GM19438 (cell line): ENCODE measurements at regions not wholly inside any gene's neighbourhood (a gene's known extent, or its start where the extent isn't known, plus 50 kb on each side); places are given as distances from the start of the nearest gene placed in this dataset.
"Not testable (repeated sequence)": the region's sequence is repeated elsewhere in the genome, so short reads cannot be mapped to it uniquely, and the experiment has no call there.

ENCODE experiments used
- ATAC-seq: cut with Tn5 transposase; IDR thresholded peaks from one replicate; pipeline ENCODE4 v1.9.1; 2021; ENCODE audit warnings: low read depth; ENCODE audit not compliant: unreplicated experiment

GRCh38 chr5:126028336-126028735 lies 394.9 kb upstream of the GRAMD2B start:
- no peak for ATAC-seq

- ATAC-seq, result not testable (repeated sequence)
Observed at GRCh38 chr5:126029282-126029681, 393.9 kb upstream of the GRAMD2B start.

- no peak for ATAC-seq
Observed at GRCh38 chr5:126030698-126031097, 392.5 kb upstream of the GRAMD2B start.

GRCh38 chr5:126031989-126032716 lies 391.1 kb upstream of the GRAMD2B start:
- no peak for ATAC-seq

DNA sequence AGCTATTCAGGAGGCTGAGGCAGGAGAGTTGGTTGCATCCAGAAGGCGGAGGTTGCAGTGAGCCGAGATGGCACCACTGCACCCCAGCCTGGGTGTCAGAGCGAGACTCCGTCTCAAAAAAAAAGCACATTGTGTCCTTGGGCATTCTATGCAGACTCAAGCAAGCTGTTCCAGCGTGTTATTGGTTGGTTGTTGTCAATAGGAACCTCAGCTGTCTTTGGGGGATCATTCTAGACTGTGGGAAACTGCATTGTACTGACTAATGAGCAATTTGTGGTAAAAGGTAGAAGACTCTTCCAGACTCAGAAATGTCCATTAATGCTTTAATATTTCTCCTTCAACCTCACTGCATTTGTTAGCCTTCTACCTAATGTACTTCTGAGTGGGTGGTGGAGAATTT lies 379.5 kb upstream of the GRAMD2B start:
- no peak for ATAC-seq

- no peak for ATAC-seq
Observed at GRCh38 chr5:126044111-126044668, 379.0 kb upstream of the GRAMD2B start.

GRCh38 chr5:126044931-126045565 lies 378.2 kb upstream of the GRAMD2B start:
- no peak for ATAC-seq

DNA sequence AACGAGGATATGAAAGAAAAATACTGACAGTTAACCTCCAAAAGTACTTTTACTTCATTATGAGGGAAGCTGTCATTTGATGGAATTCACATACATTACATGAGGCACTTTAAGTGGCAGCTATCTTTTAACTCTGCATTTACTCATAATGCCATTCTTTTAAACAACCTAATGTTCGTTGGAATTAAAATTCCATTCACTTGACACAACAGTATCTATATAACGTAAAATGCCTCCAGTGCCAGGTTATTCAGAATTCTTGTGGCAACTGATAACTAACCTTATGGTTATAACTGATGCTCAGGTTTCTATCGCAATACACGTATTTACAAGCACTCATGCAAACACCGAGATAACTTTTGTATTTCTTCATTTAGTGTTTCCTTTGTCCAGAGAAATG lies 376.9 kb upstream of the GRAMD2B start:
- no peak for ATAC-seq

GRCh38 chr5:126046846-126047571 lies 376.2 kb upstream of the GRAMD2B start:
- ATAC-seq, result no peak

GRCh38 chr5:126052120-126052519 lies 371.1 kb upstream of the GRAMD2B start:
- no peak for ATAC-seq

GRCh38 chr5:126052791-126053190 lies 370.4 kb upstream of the GRAMD2B start:
- ATAC-seq, result no peak

DNA sequence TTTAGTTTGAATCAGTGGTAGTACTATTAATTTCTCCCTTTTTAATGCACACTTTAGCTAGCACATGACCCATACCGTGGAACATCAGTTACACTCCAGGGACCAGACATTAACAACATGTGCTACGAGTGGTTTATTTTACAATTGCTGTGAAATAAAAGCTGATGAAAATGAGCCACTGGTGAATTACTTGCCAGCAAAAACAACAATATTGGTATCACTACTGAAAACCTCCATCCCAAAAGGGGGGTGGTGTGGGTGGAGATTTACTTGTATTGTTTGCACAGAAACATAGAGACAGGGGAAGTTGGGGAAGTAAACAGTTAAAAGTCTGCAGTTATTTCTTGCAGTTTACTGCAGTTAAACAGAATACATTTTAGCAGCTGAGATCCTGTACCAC lies 369.6 kb upstream of the GRAMD2B start:
- ATAC-seq, result no peak

DNA sequence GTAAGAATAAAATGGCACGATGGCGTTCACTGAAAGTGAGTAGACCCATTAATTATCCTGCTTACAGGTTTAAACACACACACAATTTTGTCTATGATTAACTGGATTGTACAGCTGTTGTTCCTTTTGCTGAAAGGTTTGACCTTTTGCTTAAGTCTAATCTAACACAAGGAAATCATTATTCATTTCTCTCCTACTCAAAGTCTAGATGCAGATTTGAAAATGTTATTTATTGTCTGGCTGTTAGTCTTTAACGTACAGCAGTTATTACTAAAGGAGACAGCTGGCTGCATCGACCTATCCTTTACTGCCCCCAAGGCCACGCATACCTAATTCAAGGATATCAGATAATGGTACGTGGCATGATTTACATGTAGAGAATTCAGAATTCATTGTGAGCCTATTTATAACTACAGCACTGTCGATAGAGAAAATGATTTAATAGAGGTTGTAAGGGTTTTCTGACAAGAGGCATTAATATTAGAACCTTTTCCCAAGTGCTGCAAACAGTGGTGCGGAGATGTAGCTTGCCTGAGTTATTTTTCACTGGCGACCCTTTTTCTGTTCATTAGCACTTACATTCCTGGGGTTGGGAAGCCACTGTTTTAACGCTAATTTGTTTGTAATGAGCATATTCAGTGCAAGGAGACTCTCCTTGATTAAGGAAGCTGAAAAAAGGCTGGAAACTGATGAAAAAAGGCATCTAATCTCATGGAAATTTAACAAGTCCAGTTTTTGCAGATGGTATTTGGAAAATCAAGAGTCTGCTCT lies 368.4 kb upstream of the GRAMD2B start:
- ATAC-seq, result no peak

DNA sequence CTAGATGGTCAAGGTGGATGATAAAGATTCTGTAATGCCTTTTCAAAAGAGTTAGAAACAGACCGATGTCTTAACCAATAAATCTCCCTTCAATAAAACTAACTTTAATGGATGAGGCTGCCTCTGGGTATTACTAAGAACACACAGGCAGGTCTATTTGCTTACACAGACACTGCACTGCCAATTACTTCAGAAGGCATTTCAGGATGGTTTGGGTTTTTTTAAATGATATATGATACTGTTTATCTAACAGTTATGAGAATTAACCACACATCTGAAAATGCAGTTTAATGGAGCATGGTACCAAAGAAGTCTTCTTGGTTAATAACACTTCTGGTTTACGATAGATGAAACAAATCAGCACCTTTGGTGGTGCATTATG lies 367.9 kb upstream of the GRAMD2B start:
- ATAC-seq, result no peak

DNA sequence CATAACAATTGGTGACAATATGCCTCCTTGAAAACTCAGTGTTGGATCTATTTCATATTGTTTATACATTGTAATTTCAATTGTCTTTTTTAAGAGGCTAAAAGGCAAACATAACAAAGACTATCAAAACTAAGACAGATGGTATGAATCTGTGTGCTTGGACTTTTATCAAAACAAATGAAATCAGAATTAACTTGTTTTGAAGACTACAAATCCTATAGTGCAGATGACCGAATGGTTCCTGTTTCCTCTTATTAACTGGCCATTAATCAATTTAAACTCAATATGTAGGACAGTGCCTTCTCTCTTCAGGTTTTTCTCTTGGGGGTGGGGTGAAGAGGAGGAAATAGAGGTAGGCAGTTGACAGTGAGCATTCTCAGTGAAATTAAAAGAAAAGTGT lies 366.9 kb upstream of the GRAMD2B start:
- no peak for ATAC-seq

GRCh38 chr5:126056851-126057622 lies 366.2 kb upstream of the GRAMD2B start:
- no peak for ATAC-seq

- not testable (repeated sequence) for ATAC-seq
Observed at GRCh38 chr5:126058392-126058791, 364.8 kb upstream of the GRAMD2B start.

- no peak for ATAC-seq
Observed at GRCh38 chr5:126062398-126063221, 360.6 kb upstream of the GRAMD2B start.

- ATAC-seq, result no peak
Observed at GRCh38 chr5:126065061-126065460, 358.1 kb upstream of the GRAMD2B start.
